Embryonic facial prominence (tissue), 1 donor: ENCODE measurements at regions not wholly inside any gene's neighbourhood (a gene's known extent, or its start where the extent isn't known, plus 50 kb on each side); places are given as distances from the start of the nearest gene placed in this dataset.
"Not testable (repeated sequence)": the region's sequence is repeated elsewhere in the genome, so short reads cannot be mapped to it uniquely, and the experiment has no call there.

Experiments used
- DNase-seq: peaks from one replicate; pipeline ENCODE4 v3.0.0-alpha.2; 2016; ENCODE audit errors: extremely low spot score

DNA sequence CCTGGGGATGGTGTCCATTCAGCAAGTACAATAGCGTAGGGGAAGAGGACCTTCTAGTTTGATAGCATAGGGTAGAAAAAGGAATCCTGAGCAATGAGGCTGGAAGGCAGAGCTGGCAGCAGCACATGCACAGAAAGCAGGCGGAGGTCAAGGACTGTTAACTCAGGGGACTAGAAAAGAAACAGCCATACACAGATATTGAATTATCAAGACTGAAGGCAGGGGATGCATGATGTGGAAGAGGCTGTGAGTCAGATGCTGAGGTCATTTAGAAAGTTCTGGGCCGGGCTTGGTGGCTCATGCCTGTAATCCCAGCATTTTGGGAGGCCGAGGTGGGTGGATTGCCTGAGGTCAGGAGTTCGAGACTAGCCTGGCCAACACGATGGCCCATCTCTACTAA is 65.6 kb downstream of the OPTC start:
- DNase-seq = no peak

DNA sequence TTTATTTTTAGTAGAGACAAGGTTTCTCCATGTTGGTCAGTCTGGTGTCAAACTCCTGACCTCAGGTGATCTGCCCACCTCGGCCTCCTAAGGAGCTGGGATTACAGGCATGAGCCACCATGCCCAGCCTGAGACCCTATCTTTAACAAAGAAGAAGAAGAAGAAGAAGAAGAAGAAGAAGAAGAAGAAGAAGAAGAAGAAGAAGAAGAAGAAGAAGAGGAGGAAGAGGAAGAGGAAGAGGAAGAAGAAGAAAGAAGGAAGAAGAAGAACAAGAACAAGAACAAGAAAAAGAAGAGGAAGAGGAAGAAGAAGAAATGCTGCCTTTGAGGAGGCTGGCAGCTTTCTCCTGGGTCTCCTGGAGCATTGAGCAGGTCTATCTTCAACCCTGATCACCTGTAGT is 64.9 kb upstream of the ATP2B4 start:
- not testable (repeated sequence) for DNase-seq

DNA sequence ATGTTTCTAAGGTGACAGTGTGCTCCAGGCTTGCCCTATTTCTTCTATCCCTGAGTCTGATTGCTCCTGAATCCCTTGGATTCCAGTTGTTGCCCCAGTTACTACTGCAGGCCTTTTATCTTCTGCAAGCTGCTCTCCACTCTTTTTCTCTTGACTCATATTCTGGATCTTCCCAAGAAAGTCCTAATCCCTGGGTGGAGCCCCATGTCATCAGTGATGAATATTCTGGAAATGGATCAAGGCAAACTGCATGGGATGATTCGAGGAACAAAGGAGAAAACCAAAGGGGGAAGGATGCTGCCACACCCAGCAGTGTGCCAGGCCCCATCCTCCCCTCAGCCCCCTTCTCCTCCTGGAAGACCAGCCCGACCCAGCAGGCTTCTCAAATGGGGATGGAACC is 63.3 kb upstream of the ATP2B4 start:
- DNase-seq = no peak

DNA sequence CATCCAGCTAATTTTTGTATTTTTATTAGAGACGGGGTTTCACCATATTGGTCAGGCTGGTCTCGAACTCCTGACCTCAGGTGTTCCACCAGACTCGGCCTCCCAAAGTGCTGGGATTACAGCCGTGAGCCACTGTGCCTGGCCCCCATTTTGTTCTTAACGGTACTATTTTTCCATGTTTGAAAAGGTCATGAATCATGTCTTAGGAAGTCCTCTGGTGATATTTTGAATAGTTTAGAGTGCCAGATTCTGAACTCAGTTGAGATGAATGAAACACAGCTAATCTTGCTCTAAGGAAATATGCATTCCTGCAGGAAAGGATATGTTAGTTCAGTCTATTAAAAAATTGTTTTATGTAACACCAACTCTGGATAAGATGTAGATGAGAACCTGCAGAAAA is 62.6 kb upstream of the ATP2B4 start:
- DNase-seq = no peak

DNA sequence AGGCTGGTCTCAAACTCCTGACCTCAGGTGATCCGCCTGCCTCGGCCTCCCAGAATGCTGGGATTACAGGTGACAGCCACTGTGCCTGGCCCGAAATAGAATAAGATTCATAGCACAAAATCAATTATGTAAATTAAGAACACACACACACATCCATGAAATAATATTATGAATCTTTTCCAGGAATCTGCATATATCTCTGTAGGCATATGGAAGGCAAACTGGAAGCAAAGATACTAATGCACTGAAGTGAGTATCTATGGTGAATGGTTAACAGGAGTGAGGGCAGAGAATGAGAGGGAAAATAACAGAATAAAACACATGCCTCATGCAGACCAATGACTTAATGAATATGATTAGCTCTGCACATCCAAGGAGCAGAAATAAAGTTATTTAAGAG is 61.6 kb upstream of the ATP2B4 start:
- no peak for DNase-seq

- no peak for DNase-seq
These were observed 60.7 kb upstream of the ATP2B4 start for GRCh38 chr1:203565981-203566380.

GRCh38 chr1:203566966-203567365 is 59.7 kb upstream of the ATP2B4 start:
- not testable (repeated sequence) for DNase-seq

DNA sequence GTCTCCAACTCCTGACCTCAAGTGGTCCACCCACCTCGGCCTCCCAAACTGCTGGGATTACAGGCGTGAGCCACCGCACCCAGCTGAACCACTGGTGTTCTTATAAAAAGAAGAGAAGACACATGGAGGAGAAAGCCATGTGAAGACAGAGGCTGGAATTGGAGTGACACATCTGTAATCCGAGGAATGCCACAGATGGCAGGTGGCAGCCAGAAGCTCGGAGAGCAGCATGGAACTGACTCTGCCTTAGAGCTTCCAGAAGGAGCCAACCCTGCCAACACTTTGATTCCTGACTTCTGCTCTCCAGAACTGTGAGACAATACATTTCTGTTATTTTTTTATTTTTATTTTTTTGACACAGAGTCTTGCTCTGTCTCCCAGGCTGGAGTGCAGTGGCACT is 59.0 kb upstream of the ATP2B4 start:
- no peak for DNase-seq

DNA sequence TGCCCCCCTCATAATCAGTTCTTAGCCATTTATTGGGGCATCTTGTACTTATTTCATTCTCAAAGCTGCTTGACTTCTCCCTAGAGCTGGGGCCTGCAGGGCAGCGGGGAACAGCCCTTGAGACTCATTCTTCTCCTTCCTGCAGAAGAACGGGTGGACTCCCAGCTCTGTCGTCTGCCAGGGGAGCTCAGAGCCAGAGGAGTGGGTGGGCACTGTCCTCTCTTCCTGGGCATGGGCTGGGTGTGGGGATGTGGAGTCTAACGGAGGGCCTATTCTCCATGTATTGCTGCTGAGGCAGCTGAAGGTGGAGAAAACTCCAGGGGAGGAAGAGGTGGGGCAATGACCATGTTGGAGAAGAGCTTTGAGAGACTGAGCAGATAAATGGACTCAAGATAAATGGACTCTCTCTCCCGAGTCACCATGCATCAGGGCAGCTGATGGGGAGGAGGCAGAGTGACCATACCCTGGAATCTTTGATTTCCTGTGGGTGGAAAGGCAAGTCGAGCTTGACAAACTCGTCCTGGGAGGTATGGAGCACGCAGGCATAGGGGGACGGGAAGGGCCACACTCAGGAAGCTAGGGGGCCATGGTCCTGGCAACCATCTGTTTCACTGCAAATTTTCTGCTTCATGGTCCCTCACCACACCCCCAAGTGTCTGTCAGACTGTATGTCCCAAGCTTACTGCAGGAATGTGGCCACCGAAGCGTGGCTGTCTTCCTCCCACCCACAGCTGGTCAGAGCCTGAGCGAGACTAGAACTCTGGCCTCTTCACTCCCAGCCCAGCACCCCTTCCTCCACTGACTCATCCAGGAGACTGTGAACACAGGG is 56.9 kb upstream of the ATP2B4 start:
- DNase-seq = no peak

DNA sequence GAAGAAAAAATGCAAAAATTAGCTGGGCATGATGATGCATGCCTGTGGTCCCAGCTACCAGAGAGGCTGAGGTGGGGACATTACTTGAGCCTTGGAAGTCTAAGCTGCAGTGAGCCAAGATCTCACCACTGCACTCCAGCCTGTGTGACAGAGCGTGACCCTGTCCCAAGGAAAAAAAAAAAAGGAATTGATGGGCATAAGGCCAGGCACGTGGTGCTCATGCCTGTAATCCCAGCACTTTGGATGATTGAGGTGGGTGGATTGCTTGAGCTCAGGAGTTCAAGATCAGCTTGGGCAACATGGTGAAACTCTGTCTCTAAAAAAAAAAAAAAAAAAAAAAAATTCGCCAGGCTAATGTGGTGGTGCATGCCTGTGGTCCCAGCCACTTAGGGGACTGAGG is 55.8 kb upstream of the ATP2B4 start:
- no peak for DNase-seq

GRCh38 chr1:203571661-203572060 is 55.0 kb upstream of the ATP2B4 start:
- no peak for DNase-seq

DNA sequence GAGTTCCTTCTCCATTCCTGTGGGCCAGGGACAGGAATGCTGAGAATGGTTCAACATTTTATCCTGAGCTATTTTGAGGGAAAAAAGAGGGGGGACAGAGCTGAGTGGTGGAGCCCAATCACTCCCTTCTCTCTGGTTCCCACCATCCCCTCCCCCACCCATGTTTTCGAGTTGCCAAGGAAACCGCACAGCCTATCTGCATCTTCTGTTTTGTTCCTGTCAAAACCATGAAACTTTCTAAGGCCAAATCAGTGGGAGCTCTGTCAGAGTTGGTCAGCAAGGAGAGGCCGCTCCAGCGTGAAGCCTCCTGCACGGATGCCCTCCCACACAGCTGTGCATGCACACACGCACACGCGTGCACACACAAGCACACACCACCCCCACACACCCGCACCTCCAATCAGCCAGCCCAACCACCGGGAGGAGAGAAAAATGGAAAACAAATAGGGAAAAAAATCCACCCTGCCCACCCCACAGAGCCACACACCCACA is 54.5 kb upstream of the ATP2B4 start:
- peak; percentile 82 for DNase-seq

GRCh38 chr1:203573730-203574129 is 52.9 kb upstream of the ATP2B4 start:
- DNase-seq = no peak
